HEK293 (cell line): ENCODE measurements at regions not wholly inside any gene's neighbourhood (a gene's known extent, or its start where the extent isn't known, plus 50 kb on each side); places are given as distances from the start of the nearest gene placed in this dataset.

Source experiments
- CTCF ChIA-PET: fragments of 350-600 bp; formaldehyde crosslinking; extraction: SDS; loops from one replicate; lab custom pipeline; 2021; ENCODE audit warnings: antibody characterized with exemption; lab: Yijun Ruan, JAX
- POLR2A ChIA-PET: fragments of 300-600 bp; formaldehyde crosslinking; extraction: SDS; loops from one replicate; lab custom pipeline; 2020; ENCODE audit warnings: antibody characterized with exemption, inconsistent platforms; lab: Yijun Ruan, JAX
- H3K27ac ChIP-seq: fragments of 200-500 bp; sonication (Bioruptor generic); 2 replicates; pipeline ENCODE4 v1.5.1; 2014; ENCODE audit warnings: low read depth, low read length, control low read depth, inconsistent platforms; ENCODE audit errors: extremely low read depth
- H3K36me3 ChIP-seq, 2 experiments: fragments of 200-500 bp in 1 of 2; sonication (Bioruptor generic) in 1 of 2; 1 replicate in 1 of 2; 2 replicates in 1 of 2; pipeline ENCODE4 v1.5.1; 2014 to 2017; ENCODE audit warnings: inconsistent platforms in 2 of 2, low read length in 2 of 2; ENCODE audit not compliant: control insufficient read depth in 2 of 2, insufficient read depth in 1 of 2
- H3K4me1 ChIP-seq: fragments of 200-500 bp; sonication (Bioruptor generic); 2 replicates; pipeline ENCODE4 v1.5.1; 2014; ENCODE audit warnings: mild to moderate bottlenecking, low read length, inconsistent platforms; ENCODE audit not compliant: control insufficient read depth, insufficient read depth
- H3K4me3 ChIP-seq: 2 replicates; pipeline ENCODE4 v1.5.1; 2011; ENCODE audit warnings: low read depth, mild to moderate bottlenecking, control low read depth, low read length, moderate library complexity
- H3K9me3 ChIP-seq: fragments of 200-500 bp; sonication (Bioruptor generic); 2 replicates; pipeline ENCODE4 v1.5.1; 2014; ENCODE audit warnings: low read depth, low read length, inconsistent platforms; ENCODE audit not compliant: control insufficient read depth, insufficient read depth
- BCL11B ChIP-seq: fragments of 450-650 bp; formaldehyde crosslinking; IDR thresholded peaks from 2 replicates; pipeline ENCODE4 v1.5.1; 2016; ENCODE audit warnings: low read depth, missing biosample characterization, missing genetic modification characterization
- PATZ1 ChIP-seq: fragments of 450-650 bp; formaldehyde crosslinking; IDR thresholded peaks from 2 replicates; pipeline ENCODE4 v1.5.1; 2016; ENCODE audit warnings: missing biosample characterization, missing genetic modification characterization
- ZBTB10 ChIP-seq: fragments of 450-650 bp; formaldehyde crosslinking; IDR thresholded peaks from 2 replicates; pipeline ENCODE4 v1.5.1; 2016; ENCODE audit warnings: missing biosample characterization, missing genetic modification characterization
- ZBTB26 ChIP-seq: fragments of 450-650 bp; formaldehyde crosslinking; optimal IDR thresholded peaks from 2 replicates; pipeline ENCODE3; 2016; ENCODE audit warnings: missing biosample characterization, mild to moderate bottlenecking, missing genetic modification characterization
- ZBTB7A ChIP-seq: fragments of 450-650 bp; formaldehyde crosslinking; IDR thresholded peaks from 2 replicates; pipeline ENCODE4 v1.5.1; 2016; ENCODE audit warnings: low read depth, missing biosample characterization, missing genetic modification characterization
- ZFP41 ChIP-seq: fragments of 450-650 bp; formaldehyde crosslinking; IDR thresholded peaks from 2 replicates; pipeline ENCODE4 v1.5.1; 2016; ENCODE audit warnings: missing biosample characterization, missing genetic modification characterization, borderline replicate concordance
- ZNF146 ChIP-seq: fragments of 450-650 bp; formaldehyde crosslinking; IDR thresholded peaks from 2 replicates; pipeline ENCODE4 v1.5.1; 2016; ENCODE audit warnings: missing biosample characterization, missing genetic modification characterization
- ZNF211 ChIP-seq: fragments of 450-650 bp; formaldehyde crosslinking; IDR thresholded peaks from 2 replicates; pipeline ENCODE4 v1.5.1; 2016; ENCODE audit warnings: low read depth, missing biosample characterization, missing genetic modification characterization
- ZNF221 ChIP-seq: fragments of 450-650 bp; formaldehyde crosslinking; IDR thresholded peaks from 2 replicates; pipeline ENCODE4 v1.5.1; 2017; ENCODE audit warnings: missing biosample characterization, missing genetic modification characterization, borderline replicate concordance
- ZNF223 ChIP-seq: fragments of 450-650 bp; formaldehyde crosslinking; IDR thresholded peaks from 2 replicates; pipeline ENCODE4 v1.5.1; 2016; ENCODE audit warnings: missing biosample characterization, missing genetic modification characterization
- ZNF24 ChIP-seq: fragments of 450-650 bp; formaldehyde crosslinking; IDR thresholded peaks from 2 replicates; pipeline ENCODE4 v1.5.1; 2016; ENCODE audit warnings: missing biosample characterization, missing genetic modification characterization
- ZNF26 ChIP-seq: fragments of 450-650 bp; formaldehyde crosslinking; IDR thresholded peaks from 2 replicates; pipeline ENCODE4 v1.5.1; 2016; ENCODE audit warnings: missing biosample characterization, missing genetic modification characterization
- ZNF266 ChIP-seq: fragments of 450-650 bp; formaldehyde crosslinking; IDR thresholded peaks from 2 replicates; pipeline ENCODE4 v1.5.1; 2016; ENCODE audit warnings: missing biosample characterization, missing genetic modification characterization, low read depth
- ZNF37A ChIP-seq: fragments of 450-650 bp; IDR thresholded peaks from 2 replicates; pipeline ENCODE4 v1.5.1; 2018; ENCODE audit warnings: missing biosample characterization, missing genetic modification characterization
- ZNF398 ChIP-seq: fragments of 450-650 bp; formaldehyde crosslinking; IDR thresholded peaks from 2 replicates; pipeline ENCODE4 v1.5.1; 2017; ENCODE audit warnings: missing biosample characterization, missing genetic modification characterization
- ZNF404 ChIP-seq: fragments of 450-650 bp; formaldehyde crosslinking; IDR thresholded peaks from 2 replicates; pipeline ENCODE4 v1.5.1; 2017; ENCODE audit warnings: missing biosample characterization, missing genetic modification characterization
- ZNF433 ChIP-seq: fragments of 450-650 bp; formaldehyde crosslinking; IDR thresholded peaks from 2 replicates; pipeline ENCODE4 v1.5.1; 2016; ENCODE audit warnings: missing biosample characterization, missing genetic modification characterization, low read depth
- ZNF529 ChIP-seq: fragments of 450-650 bp; formaldehyde crosslinking; IDR thresholded peaks from 2 replicates; pipeline ENCODE4 v1.5.1; 2017; ENCODE audit warnings: missing genetic modification characterization, missing biosample characterization; ENCODE audit not compliant: insufficient replicate concordance
- ZNF530 ChIP-seq: fragments of 450-650 bp; formaldehyde crosslinking; IDR thresholded peaks from 2 replicates; pipeline ENCODE4 v1.5.1; 2016; ENCODE audit warnings: low read depth, missing biosample characterization, missing genetic modification characterization
- ZNF544 ChIP-seq: fragments of 450-650 bp; formaldehyde crosslinking; IDR thresholded peaks from 2 replicates; pipeline ENCODE4 v1.5.0; 2017; ENCODE audit warnings: missing biosample characterization, missing genetic modification characterization
- ZNF629 ChIP-seq: fragments of 450-650 bp; formaldehyde crosslinking; IDR thresholded peaks from 2 replicates; pipeline ENCODE4 v1.5.1; 2017; ENCODE audit warnings: missing biosample characterization, missing genetic modification characterization
- ZNF660 ChIP-seq: fragments of 450-650 bp; IDR thresholded peaks from 2 replicates; pipeline ENCODE4 v1.5.1; 2018; ENCODE audit warnings: missing biosample characterization, mild to moderate bottlenecking, missing genetic modification characterization
- ZNF792 ChIP-seq: fragments of 450-650 bp; formaldehyde crosslinking; IDR thresholded peaks from 2 replicates; pipeline ENCODE4 v1.5.1; 2016; ENCODE audit warnings: missing biosample characterization, missing genetic modification characterization
- ZNF843 ChIP-seq: fragments of 450-650 bp; formaldehyde crosslinking; IDR thresholded peaks from 2 replicates; pipeline ENCODE4 v1.5.1; 2016; ENCODE audit warnings: missing biosample characterization, missing genetic modification characterization
- ZSCAN23 ChIP-seq: fragments of 450-650 bp; formaldehyde crosslinking; IDR thresholded peaks from 2 replicates; pipeline ENCODE4 v1.5.1; 2016; ENCODE audit warnings: missing biosample characterization, missing genetic modification characterization
- ZSCAN30 ChIP-seq: fragments of 450-650 bp; IDR thresholded peaks from 2 replicates; pipeline ENCODE4 v1.5.1; 2018; ENCODE audit warnings: missing biosample characterization, mild to moderate bottlenecking, missing genetic modification characterization, moderate library complexity

GRCh38 chr12:65526311-65526710, 247.8 kb downstream of the MSRB3 start (continued):
- no peak for TF ChIP-seq ZNF530

GRCh38 chr12:65528127-65528526, 249.6 kb downstream of the MSRB3 start:
- no peak overlapping the region for H3K4me3 ChIP-seq
- TF ChIP-seq ZNF792: no peak
- no peak for TF ChIP-seq ZNF843 (tag by site-specific recombination)
- no peak for TF ChIP-seq ZNF221 (tag by site-specific recombination)
- no peak for TF ChIP-seq ZBTB26
- no peak for TF ChIP-seq ZNF433
- TF ChIP-seq ZNF211 (tag by site-specific recombination): no peak
- TF ChIP-seq ZBTB10 (tag by site-specific recombination): no peak
- no peak for TF ChIP-seq ZNF37A
- no peak for TF ChIP-seq ZFP41
- TF ChIP-seq ZBTB7A (tag by site-specific recombination): no peak
- TF ChIP-seq ZNF398 (tag by site-specific recombination): no peak
- TF ChIP-seq ZNF544 (tag by site-specific recombination): no peak
- no peak for TF ChIP-seq PATZ1 (tag by site-specific recombination)
- TF ChIP-seq ZSCAN23 (tag by site-specific recombination): no peak
- H3K27ac ChIP-seq: no peak overlapping the region
- H3K36me3 ChIP-seq: no peaks in the 10 kb centered on the region
- H3K4me1 ChIP-seq: peaks cover 7% of the 10 kb centered on the region
- no peaks in the 10 kb centered on the region for H3K9me3 ChIP-seq
- ChIA-PET CTCF (interaction anchor here (1.0 kb wide), 1 partner anchor 29 kb away, joined by 3 read pairs; no protein-coding TSS in a partner anchor), POLR2A (no interaction called here)

GRCh38 chr12:65529106-65529505, 250.6 kb downstream of the MSRB3 start:
- Histone ChIP-seq H3K4me1 (peaks cover 17% of the 10 kb centered on the region), H3K4me3 (no peak overlapping the region), H3K36me3 (no peaks in the 10 kb centered on the region), H3K27ac (no peak overlapping the region), H3K9me3 (no peaks in the 10 kb centered on the region)
- ChIA-PET CTCF (interaction anchor here (1.0 kb wide), 1 partner anchor 28 kb away, joined by 3 read pairs; no protein-coding TSS in a partner anchor), POLR2A (no interaction called here)
- TF ChIP-seq BCL11B (tag by site-specific recombination): no peak
- no peak for TF ChIP-seq ZNF404 (tag by site-specific recombination)
- TF ChIP-seq ZSCAN30 (tag by site-specific recombination): no peak
- TF ChIP-seq ZNF266 (tag by site-specific recombination): no peak
- TF ChIP-seq ZNF629 (tag by site-specific recombination): no peak
- no peak for TF ChIP-seq ZNF223
- TF ChIP-seq ZNF529 (tag by site-specific recombination): no peak
- no peak for TF ChIP-seq ZNF24 (tag by site-specific recombination)
- TF ChIP-seq ZNF26 (tag by site-specific recombination): no peak
- no peak for TF ChIP-seq ZNF660 (tag by site-specific recombination)
- no peak for TF ChIP-seq ZNF146
